ENCODE measurements at regions not wholly inside any gene's neighbourhood (a gene's known extent, or its start where the extent isn't known, plus 50 kb on each side); places are given as distances from the start of the nearest gene placed in this dataset.

DNA sequence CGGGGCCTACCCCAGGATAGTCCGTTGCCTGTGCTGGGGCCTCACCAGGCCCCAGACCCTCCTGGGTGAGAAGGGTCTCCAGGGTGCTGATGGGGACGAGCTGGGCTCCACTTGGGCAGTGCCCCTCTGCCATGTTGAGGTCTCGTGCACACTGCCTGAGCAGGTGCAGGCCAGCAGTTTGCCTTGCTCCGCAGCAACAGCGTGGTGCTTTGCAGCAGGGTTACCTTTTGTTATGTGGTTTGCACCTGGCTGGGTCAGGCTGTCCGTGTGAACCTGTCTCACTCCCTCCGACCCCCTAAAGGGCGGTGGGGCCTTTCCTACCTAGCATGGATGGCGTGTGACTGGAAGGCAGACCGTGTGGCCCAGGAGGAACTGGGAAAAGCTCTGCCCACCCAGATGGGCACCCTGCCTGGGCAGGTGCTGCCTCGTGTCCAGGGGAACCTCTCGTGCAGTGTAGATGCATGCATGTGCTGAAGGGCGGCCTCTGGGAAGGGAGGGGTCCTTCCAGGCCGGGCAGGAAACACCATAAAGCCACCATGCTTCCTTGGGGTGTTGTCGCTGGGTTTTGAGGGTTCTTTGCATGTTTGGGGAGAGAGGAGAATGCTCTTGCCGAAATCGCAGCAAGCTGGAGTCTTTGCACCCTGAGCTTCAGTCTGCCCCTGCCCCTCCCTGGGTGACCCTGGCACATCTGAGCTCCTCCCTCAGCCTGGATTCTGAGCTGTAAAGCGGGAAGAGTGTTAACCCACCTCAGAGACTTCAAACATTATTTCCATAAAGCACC, 75.4 kb upstream of the PPARA start:
- TF ChIP-seq POLR2A (IDR thresholded peaks at IDR 0.05; ENCODE audit: low read depth, low read length) (no peak), TAF1 (IDR thresholded peaks at IDR 0.05; ENCODE audit: borderline replicate concordance, low read depth, low read length) (no peak)

Data from GM12892 (cell line).